ENCODE measurements at regions not wholly inside any gene's neighbourhood (a gene's known extent, or its start where the extent isn't known, plus 50 kb on each side); places are given as distances from the start of the nearest gene placed in this dataset.

DNA sequence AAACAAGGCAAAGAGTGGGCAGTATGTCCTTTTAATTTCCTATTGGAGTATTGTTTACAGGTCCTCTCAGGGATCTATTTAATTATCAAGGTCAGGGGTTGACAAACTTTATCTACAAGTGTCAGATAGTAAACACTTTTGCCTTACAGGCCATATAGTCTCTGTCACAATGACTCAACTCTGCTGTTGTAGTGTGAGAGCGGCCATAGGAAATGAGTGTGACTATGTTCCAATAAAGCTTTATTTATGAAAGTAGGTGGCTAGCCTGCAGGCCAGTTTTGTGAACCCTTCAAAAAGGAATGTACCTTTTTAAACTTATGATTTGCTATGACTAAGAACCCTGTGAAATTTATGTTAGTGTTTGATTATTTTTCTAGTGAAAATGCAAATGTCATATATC lies 156.1 kb downstream of the GPAT3 start:
- TF ChIP-seq, protein P1, sequence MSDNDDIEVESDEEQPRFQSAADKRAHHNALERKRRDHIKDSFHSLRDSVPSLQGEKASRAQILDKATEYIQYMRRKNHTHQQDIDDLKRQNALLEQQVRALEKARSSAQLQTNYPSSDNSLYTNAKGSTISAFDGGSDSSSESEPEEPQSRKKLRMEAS (IDR thresholded peaks at IDR 0.05; ENCODE audit: low read depth, low read length): no peak
- no peak for TF ChIP-seq POLR2A (IDR thresholded peaks at IDR 0.05; ENCODE audit: extremely low read depth, insufficient read length)
- TF ChIP-seq MYC (IDR thresholded peaks at IDR 0.05; ENCODE audit: low read depth, low read length): no peak
- TF ChIP-seq, protein P2, sequence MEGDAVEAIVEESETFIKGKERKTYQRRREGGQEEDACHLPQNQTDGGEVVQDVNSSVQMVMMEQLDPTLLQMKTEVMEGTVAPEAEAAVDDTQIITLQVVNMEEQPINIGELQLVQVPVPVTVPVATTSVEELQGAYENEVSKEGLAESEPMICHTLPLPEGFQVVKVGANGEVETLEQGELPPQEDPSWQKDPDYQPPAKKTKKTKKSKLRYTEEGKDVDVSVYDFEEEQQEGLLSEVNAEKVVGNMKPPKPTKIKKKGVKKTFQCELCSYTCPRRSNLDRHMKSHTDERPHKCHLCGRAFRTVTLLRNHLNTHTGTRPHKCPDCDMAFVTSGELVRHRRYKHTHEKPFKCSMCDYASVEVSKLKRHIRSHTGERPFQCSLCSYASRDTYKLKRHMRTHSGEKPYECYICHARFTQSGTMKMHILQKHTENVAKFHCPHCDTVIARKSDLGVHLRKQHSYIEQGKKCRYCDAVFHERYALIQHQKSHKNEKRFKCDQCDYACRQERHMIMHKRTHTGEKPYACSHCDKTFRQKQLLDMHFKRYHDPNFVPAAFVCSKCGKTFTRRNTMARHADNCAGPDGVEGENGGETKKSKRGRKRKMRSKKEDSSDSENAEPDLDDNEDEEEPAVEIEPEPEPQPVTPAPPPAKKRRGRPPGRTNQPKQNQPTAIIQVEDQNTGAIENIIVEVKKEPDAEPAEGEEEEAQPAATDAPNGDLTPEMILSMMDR (IDR thresholded peaks at IDR 0.05; ENCODE audit: low read depth, low read length): no peak
- H3K4me3 ChIP-seq (ENCODE audit: low read depth, low read length): no peak overlapping the region
- DNase-seq (ENCODE audit: low read depth): no peak

- peak; percentile 2 for DNase-seq (ENCODE audit: low read depth)
- TF ChIP-seq, protein P1 (IDR thresholded peaks at IDR 0.05; ENCODE audit: low read depth, low read length): no peak
- TF ChIP-seq, protein P2 (IDR thresholded peaks at IDR 0.05; ENCODE audit: low read depth, low read length): no peak
- TF ChIP-seq POLR2A (IDR thresholded peaks at IDR 0.05; ENCODE audit: extremely low read depth, insufficient read length) (no peak), MYC (IDR thresholded peaks at IDR 0.05; ENCODE audit: low read depth, low read length) (no peak)
- no peak overlapping the region for H3K4me3 ChIP-seq (ENCODE audit: low read depth, low read length)
Measured at GRCh38 chr4:83686166-83686565, 150.3 kb downstream of the GPAT3 start.

GRCh38 chr4:83679692-83680091 lies 143.8 kb downstream of the GPAT3 start:
- TF ChIP-seq, protein P2 (IDR thresholded peaks at IDR 0.05; ENCODE audit: low read depth, low read length): no peak
- TF ChIP-seq POLR2A (IDR thresholded peaks at IDR 0.05; ENCODE audit: extremely low read depth, insufficient read length) (no peak), MYC (IDR thresholded peaks at IDR 0.05; ENCODE audit: low read depth, low read length) (no peak)
- TF ChIP-seq, protein P1 (IDR thresholded peaks at IDR 0.05; ENCODE audit: low read depth, low read length): no peak
- no peak for DNase-seq (ENCODE audit: low read depth)
- H3K4me3 ChIP-seq (ENCODE audit: low read depth, low read length): no peak overlapping the region

- no peak for DNase-seq (ENCODE audit: low read depth)
- TF ChIP-seq POLR2A (IDR thresholded peaks at IDR 0.05; ENCODE audit: extremely low read depth, insufficient read length): no peak
- TF ChIP-seq, protein P2 (IDR thresholded peaks at IDR 0.05; ENCODE audit: low read depth, low read length): no peak
- no peak for TF ChIP-seq MYC (IDR thresholded peaks at IDR 0.05; ENCODE audit: low read depth, low read length)
- TF ChIP-seq, protein P1 (IDR thresholded peaks at IDR 0.05; ENCODE audit: low read depth, low read length): no peak
- no peak overlapping the region for H3K4me3 ChIP-seq (ENCODE audit: low read depth, low read length)
Measured at GRCh38 chr4:83679254-83679653, 143.3 kb downstream of the GPAT3 start.

GRCh38 chr4:83677656-83678055 lies 141.7 kb downstream of the GPAT3 start:
- no peak for DNase-seq (ENCODE audit: low read depth)
- TF ChIP-seq MYC (IDR thresholded peaks at IDR 0.05; ENCODE audit: low read depth, low read length) (no peak), POLR2A (IDR thresholded peaks at IDR 0.05; ENCODE audit: extremely low read depth, insufficient read length) (no peak)
- TF ChIP-seq, protein P1 (IDR thresholded peaks at IDR 0.05; ENCODE audit: low read depth, low read length): no peak
- TF ChIP-seq, protein P2 (IDR thresholded peaks at IDR 0.05; ENCODE audit: low read depth, low read length): no peak
- H3K4me3 ChIP-seq (ENCODE audit: low read depth, low read length): no peak overlapping the region
